HL-60 (cell line): ENCODE measurements at regions not wholly inside any gene's neighbourhood (a gene's known extent, or its start where the extent isn't known, plus 50 kb on each side); places are given as distances from the start of the nearest gene placed in this dataset.

Experiments used
- DNase-seq, 2 experiments: peaks; one replicate each; pipeline ENCODE4 v3.0.0-alpha.2; 2010 to 2020; ENCODE audit warnings: low read depth in 1 of 2, low spot score in 1 of 2
- H3K27ac ChIP-seq: fragments of 250-450 bp; sonication (Bioruptor Pico); replicated peaks from 2 replicates; pipeline ENCODE4 v1.5.1; 2020; ENCODE audit warnings: mild to moderate bottlenecking, moderate library complexity
- H3K27me3 ChIP-seq: fragments of 250-450 bp; sonication (Bioruptor Pico); 2 replicates; pipeline ENCODE4 v1.5.1; 2021; ENCODE audit warnings: mild to moderate bottlenecking, moderate library complexity; ENCODE audit not compliant: insufficient read depth, poor library complexity, severe bottlenecking
- H3K4me3 ChIP-seq: replicated peaks from 2 replicates; pipeline ENCODE4 v1.5.1; 2011; ENCODE audit warnings: mild to moderate bottlenecking, control low read depth, low read length; ENCODE audit not compliant: insufficient read depth
- GABPA ChIP-seq: IDR thresholded peaks from 2 replicates; pipeline ENCODE4 v1.6.1; 2012; ENCODE audit warnings: low read depth
- POLR2AphosphoS5 ChIP-seq: IDR thresholded peaks from 2 replicates; pipeline ENCODE4 v1.6.1; 2012; ENCODE audit warnings: low read depth
- SPI1 ChIP-seq: IDR thresholded peaks from 2 replicates; pipeline ENCODE4 v1.6.1; 2012; ENCODE audit warnings: low read depth, mild to moderate bottlenecking, borderline replicate concordance
- TF ChIP-seq, protein P1 (sequence below): IDR thresholded peaks from one replicate; pipeline ENCODE4 v1.5.1; 2011; ENCODE audit warnings: low read length, control low read depth, inconsistent platforms; ENCODE audit not compliant: insufficient read depth
- TF ChIP-seq, protein P2 (sequence below): IDR thresholded peaks from 2 replicates; pipeline ENCODE4 v1.6.1; 2012; ENCODE audit warnings: low read depth; ENCODE audit not compliant: insufficient replicate concordance

DNA sequence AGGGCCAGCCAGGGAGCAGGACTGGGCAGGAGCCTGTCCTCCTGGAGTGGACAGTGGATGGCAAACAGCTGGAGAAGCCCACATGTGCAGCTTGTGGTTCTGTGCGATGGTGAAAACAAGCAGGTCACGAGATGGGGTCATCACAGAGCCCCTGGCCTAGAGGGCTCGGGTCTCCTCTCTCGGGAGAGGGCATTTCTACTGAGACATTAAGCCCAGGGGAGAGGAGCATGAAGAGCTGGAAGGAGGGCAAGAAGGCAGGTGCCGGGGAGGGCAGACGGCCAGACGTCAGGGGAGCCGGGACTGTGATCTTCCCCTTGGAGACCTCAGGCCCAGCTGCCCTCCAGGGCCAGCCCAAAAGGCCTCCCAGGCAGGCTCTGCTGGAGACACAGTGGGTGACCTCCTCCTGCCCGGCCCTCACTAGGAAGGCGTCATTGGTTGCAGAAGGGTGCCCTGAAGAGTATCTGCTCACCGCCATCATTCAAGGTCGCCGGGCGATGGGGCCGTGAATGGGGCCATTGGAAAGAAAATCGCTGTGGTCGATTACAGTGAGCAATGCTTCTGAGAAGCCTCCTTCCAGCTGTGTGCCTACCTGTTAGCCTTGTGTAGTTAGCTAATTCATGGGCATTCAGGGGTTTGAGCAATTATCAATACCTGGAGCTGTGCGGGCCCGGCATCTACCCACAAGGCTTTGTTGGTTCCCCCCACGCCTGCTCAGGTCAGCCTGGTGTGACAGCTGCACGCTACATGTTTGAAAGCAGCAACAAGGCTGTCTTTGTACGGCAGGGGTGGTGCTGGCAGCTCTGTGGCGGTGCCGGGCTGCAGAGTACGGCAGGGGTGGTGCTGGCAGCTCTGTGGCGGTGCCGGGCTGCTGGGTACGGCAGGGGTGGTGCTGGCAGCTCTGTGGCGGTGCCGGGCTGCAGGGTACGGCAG lies 72.3 kb upstream of the ACTRT2 start:
- Histone ChIP-seq H3K4me3 (no peak overlapping the region), H3K27me3 (peaks cover 6% of the 10 kb centered on the region), H3K27ac (no peak overlapping the region)
- no peak for DNase-seq
- TF ChIP-seq GABPA: no peak
- TF ChIP-seq SPI1: no peak
- TF ChIP-seq, protein P1, sequence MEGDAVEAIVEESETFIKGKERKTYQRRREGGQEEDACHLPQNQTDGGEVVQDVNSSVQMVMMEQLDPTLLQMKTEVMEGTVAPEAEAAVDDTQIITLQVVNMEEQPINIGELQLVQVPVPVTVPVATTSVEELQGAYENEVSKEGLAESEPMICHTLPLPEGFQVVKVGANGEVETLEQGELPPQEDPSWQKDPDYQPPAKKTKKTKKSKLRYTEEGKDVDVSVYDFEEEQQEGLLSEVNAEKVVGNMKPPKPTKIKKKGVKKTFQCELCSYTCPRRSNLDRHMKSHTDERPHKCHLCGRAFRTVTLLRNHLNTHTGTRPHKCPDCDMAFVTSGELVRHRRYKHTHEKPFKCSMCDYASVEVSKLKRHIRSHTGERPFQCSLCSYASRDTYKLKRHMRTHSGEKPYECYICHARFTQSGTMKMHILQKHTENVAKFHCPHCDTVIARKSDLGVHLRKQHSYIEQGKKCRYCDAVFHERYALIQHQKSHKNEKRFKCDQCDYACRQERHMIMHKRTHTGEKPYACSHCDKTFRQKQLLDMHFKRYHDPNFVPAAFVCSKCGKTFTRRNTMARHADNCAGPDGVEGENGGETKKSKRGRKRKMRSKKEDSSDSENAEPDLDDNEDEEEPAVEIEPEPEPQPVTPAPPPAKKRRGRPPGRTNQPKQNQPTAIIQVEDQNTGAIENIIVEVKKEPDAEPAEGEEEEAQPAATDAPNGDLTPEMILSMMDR: no peak
- TF ChIP-seq, protein P2, sequence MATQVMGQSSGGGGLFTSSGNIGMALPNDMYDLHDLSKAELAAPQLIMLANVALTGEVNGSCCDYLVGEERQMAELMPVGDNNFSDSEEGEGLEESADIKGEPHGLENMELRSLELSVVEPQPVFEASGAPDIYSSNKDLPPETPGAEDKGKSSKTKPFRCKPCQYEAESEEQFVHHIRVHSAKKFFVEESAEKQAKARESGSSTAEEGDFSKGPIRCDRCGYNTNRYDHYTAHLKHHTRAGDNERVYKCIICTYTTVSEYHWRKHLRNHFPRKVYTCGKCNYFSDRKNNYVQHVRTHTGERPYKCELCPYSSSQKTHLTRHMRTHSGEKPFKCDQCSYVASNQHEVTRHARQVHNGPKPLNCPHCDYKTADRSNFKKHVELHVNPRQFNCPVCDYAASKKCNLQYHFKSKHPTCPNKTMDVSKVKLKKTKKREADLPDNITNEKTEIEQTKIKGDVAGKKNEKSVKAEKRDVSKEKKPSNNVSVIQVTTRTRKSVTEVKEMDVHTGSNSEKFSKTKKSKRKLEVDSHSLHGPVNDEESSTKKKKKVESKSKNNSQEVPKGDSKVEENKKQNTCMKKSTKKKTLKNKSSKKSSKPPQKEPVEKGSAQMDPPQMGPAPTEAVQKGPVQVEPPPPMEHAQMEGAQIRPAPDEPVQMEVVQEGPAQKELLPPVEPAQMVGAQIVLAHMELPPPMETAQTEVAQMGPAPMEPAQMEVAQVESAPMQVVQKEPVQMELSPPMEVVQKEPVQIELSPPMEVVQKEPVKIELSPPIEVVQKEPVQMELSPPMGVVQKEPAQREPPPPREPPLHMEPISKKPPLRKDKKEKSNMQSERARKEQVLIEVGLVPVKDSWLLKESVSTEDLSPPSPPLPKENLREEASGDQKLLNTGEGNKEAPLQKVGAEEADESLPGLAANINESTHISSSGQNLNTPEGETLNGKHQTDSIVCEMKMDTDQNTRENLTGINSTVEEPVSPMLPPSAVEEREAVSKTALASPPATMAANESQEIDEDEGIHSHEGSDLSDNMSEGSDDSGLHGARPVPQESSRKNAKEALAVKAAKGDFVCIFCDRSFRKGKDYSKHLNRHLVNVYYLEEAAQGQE: no peak
- TF ChIP-seq POLR2AphosphoS5: no peak

DNA sequence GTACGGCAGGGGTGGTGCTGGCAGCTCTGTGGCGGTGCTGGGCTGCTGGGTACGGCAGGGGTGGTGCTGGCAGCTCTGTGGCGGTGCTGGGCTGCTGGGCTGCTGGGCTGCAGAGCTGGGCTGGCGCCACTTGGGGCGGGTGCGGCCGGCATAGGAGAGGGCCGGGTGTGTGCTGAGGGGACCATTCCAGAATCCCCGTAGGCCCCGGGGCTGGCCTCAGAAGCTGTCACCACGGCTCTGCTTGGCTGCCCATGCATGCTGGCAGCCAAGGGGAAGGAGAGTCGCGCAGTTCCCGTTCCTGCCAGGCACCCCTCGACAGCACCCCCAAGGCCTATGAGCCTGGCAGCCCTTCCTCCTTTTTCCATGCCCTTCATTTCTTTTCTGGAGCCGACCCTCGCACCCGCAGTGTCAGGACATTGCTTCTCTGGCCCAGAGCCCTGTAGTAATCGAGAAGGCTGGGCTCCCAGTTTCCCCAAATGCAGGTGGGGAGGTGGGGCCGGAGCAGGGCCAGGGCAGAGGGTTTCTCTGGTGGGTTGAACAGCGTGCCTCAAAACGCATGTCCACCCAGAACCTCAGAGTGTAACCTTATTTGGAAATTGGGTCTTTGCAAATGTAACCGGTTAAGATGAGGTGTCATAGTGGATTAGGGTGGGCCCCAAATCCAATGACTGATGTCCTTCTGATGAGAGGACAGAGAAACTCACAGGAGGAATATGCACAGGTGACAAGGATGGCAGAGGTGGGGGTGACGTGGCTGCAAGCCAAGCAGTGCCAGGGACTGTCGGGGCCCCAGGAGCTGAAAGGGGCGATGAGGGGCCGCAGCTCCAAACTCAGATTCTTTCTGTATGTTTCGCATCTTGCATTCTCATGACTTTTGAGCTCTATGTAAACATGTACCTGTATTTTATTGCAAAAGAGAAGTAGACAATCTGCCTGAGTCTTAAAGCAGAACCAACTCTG lies 71.0 kb upstream of the ACTRT2 start:
- TF ChIP-seq POLR2AphosphoS5 (no peak), SPI1 (no peak), GABPA (no peak)
- TF ChIP-seq, protein P1: no peak
- TF ChIP-seq, protein P2: no peak
- H3K27me3 ChIP-seq: peaks cover 6% of the 10 kb centered on the region
- no peak overlapping the region for H3K27ac ChIP-seq
- DNase-seq: no peak
- no peak overlapping the region for H3K4me3 ChIP-seq

DNA sequence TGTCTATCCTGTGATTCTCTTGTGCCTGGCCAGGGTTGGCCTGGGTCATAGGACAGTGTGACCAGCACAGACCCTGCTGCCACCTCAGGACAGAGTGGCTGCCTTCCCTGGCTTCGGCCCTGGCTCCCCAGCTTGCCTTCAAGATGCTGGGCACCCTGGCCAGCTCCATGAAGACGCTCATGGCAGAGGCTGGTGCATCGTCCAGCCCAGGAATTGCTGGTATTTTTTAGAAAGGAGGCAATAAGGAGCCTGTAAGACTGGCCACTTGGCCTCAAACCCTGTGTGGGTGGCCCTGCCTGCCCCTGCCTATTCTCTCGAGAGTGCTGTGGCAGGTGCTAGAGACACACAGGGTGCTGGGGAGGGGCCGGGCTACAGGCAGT lies 70.4 kb upstream of the ACTRT2 start:
- no peak for DNase-seq
- Histone ChIP-seq H3K27me3 (peaks cover 6% of the 10 kb centered on the region), H3K4me3 (no peak overlapping the region), H3K27ac (no peak overlapping the region)
- TF ChIP-seq SPI1 (no peak), GABPA (no peak), POLR2AphosphoS5 (no peak)
- TF ChIP-seq, protein P1: no peak
- TF ChIP-seq, protein P2: no peak
